ENCODE measurements at regions not wholly inside any gene's neighbourhood (a gene's known extent, or its start where the extent isn't known, plus 50 kb on each side); places are given as distances from the start of the nearest gene placed in this dataset.

DNA sequence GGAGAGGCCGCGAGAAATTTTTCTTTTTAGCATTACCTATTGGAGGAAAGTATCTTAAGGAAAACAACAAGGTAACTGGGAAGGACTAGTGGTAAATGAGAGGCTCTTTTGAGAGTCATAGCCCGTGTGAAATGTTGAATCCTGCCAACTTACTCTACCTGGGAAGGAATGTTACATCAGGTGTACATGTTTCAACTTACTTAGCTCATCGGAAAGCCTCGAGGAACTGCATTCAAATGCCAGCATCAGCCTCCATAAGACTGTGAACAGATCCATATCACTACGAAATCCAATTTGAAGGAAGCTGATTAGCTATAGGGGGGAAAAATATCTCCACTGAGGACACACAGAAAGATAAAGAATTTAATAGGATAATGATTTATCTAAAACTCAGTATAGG is 72.3 kb upstream of the PDZRN3 start:
- WGBS (ENCODE audit: insufficient coverage, insufficient replicate concordance, low lambda C conversion rate, missing lambda C conversion rate): 15% methylated on average over 6 of the region's 6 CpGs
- Histone ChIP-seq H3K27me3 (replicated peaks in 1 of 2; ENCODE audit: control insufficient read depth in 2 of 2, insufficient read depth in 2 of 2, low read length in 1 of 2) (no peaks in the 10 kb centered on the region; a peak in 1 of 4 replicates), H2AFZ (ENCODE audit: control insufficient read depth, low read depth, low read length) (no peak overlapping the region), H3K4me3 (no peak overlapping the region), H4K20me1 (ENCODE audit: control insufficient read depth, insufficient read depth) (no peaks in the 10 kb centered on the region), H3K4me2 (ENCODE audit: control insufficient read depth, insufficient read depth) (no peak overlapping the region), H3K4me1 (ENCODE audit: control insufficient read depth, insufficient read depth, low read length) (no peaks in the 10 kb centered on the region), H3K9ac (ENCODE audit: control insufficient read depth, insufficient read depth, low read length) (no peak overlapping the region), H3K36me3 (ENCODE audit: control insufficient read depth in 2 of 2, insufficient read depth in 2 of 2, low read length in 1 of 2) (no peaks in the 10 kb centered on the region), H3K79me2 (ENCODE audit: control insufficient read depth, insufficient read depth, low read length) (no peaks in the 10 kb centered on the region), H3K9me3 (replicated peaks; ENCODE audit: control insufficient read depth, insufficient read depth, low read length) (no peaks in the 10 kb centered on the region), H3K27ac (ENCODE audit: control insufficient read depth, insufficient read depth) (no peak overlapping the region)
- no peak for FAIRE-seq
- POLR2A ChIA-PET: no interaction called here
- RAD21 ChIA-PET (ENCODE audit: unreplicated experiment): no interaction called here
- ATAC-seq: no peak
- CTCF ChIA-PET: no interaction called here
- no TSS peak for BruUV-seq (replicated peaks)
- TF ChIP-seq IKZF2 (IDR thresholded peaks at IDR 0.05): no peak
- no peak for TF ChIP-seq RCOR1 (conservative IDR thresholded peaks at IDR 0.05; ENCODE audit: low read depth, low read length)
- no peak for TF ChIP-seq IRF5 (IDR thresholded peaks at IDR 0.05; ENCODE audit: borderline replicate concordance)
- no peak for TF ChIP-seq SPI1 (IDR thresholded peaks at IDR 0.05; ENCODE audit: borderline replicate concordance, insufficient read depth, low read depth, low read length)
- TF ChIP-seq, protein P1, sequence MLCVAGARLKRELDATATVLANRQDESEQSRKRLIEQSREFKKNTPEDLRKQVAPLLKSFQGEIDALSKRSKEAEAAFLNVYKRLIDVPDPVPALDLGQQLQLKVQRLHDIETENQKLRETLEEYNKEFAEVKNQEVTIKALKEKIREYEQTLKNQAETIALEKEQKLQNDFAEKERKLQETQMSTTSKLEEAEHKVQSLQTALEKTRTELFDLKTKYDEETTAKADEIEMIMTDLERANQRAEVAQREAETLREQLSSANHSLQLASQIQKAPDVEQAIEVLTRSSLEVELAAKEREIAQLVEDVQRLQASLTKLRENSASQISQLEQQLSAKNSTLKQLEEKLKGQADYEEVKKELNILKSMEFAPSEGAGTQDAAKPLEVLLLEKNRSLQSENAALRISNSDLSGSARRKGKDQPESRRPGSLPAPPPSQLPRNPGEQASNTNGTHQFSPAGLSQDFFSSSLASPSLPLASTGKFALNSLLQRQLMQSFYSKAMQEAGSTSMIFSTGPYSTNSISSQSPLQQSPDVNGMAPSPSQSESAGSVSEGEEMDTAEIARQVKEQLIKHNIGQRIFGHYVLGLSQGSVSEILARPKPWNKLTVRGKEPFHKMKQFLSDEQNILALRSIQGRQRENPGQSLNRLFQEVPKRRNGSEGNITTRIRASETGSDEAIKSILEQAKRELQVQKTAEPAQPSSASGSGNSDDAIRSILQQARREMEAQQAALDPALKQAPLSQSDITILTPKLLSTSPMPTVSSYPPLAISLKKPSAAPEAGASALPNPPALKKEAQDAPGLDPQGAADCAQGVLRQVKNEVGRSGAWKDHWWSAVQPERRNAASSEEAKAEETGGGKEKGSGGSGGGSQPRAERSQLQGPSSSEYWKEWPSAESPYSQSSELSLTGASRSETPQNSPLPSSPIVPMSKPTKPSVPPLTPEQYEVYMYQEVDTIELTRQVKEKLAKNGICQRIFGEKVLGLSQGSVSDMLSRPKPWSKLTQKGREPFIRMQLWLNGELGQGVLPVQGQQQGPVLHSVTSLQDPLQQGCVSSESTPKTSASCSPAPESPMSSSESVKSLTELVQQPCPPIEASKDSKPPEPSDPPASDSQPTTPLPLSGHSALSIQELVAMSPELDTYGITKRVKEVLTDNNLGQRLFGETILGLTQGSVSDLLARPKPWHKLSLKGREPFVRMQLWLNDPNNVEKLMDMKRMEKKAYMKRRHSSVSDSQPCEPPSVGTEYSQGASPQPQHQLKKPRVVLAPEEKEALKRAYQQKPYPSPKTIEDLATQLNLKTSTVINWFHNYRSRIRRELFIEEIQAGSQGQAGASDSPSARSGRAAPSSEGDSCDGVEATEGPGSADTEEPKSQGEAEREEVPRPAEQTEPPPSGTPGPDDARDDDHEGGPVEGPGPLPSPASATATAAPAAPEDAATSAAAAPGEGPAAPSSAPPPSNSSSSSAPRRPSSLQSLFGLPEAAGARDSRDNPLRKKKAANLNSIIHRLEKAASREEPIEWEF (IDR thresholded peaks at IDR 0.05; ENCODE audit: insufficient replicate concordance, low read depth, low read length): no peak
- TF ChIP-seq RELA (IDR thresholded peaks at IDR 0.05; ENCODE audit: borderline replicate concordance, partially characterized antibody): no peak
- no peak for TF ChIP-seq DPF2 (IDR thresholded peaks at IDR 0.05)
- TF ChIP-seq ZZZ3 (IDR thresholded peaks at IDR 0.05; ENCODE audit: control insufficient read depth, insufficient read length, low read depth): no peak
- no peak for DNase-seq (ENCODE audit: low read depth, low spot score)
- SMC1A ChIA-PET (ENCODE audit: uncharacterized antibody, unreplicated experiment): no interaction called here
- intact Hi-C loops (cut with micrococcal nuclease; ENCODE audit: unreplicated experiment) (no loop called here), in situ Hi-C loops (cut with MboI) (no loop called here)

Data from GM12878 (cell line).